Nephron (organoid): ENCODE measurements at regions not wholly inside any gene's neighbourhood (a gene's known extent, or its start where the extent isn't known, plus 50 kb on each side); places are given as distances from the start of the nearest gene placed in this dataset.

Experiments
- H3K27ac Mint-ChIP-seq, 3 experiments: 2 replicates each; pipeline ENCODE4 v1.8.0; 2020; ENCODE audit warnings: mixed read lengths in 3 of 3, mild to moderate bottlenecking in 2 of 3, moderate library complexity in 1 of 3
- H3K27me3 Mint-ChIP-seq: 2 replicates; pipeline ENCODE4 v1.8.0; 2021; ENCODE audit warnings: low read depth, mild to moderate bottlenecking, moderate library complexity, mixed read lengths
- H3K36me3 Mint-ChIP-seq: 2 replicates; pipeline ENCODE4 v1.8.0; 2020; ENCODE audit warnings: low read depth, mixed read lengths
- H3K4me1 Mint-ChIP-seq: 2 replicates; pipeline ENCODE4 v1.8.0; 2020; ENCODE audit warnings: mixed read lengths
- H3K4me3 Mint-ChIP-seq, 3 experiments: 2 replicates each; pipeline ENCODE4 v1.8.0; 2020; ENCODE audit warnings: mild to moderate bottlenecking in 3 of 3, mixed read lengths in 3 of 3, moderate library complexity in 2 of 3
- H3K9me3 Mint-ChIP-seq: 2 replicates; pipeline ENCODE4 v1.8.0; 2020; ENCODE audit warnings: mixed read lengths
- CTCF ChIP-seq, 3 experiments: fragments of 200-600 bp; sonication (generic); IDR thresholded peaks; one replicate each; pipeline ENCODE4 v1.5.0; 2021; ENCODE audit warnings: antibody characterized with exemption in 3 of 3; ENCODE audit not compliant: unreplicated experiment in 3 of 3

DNA sequence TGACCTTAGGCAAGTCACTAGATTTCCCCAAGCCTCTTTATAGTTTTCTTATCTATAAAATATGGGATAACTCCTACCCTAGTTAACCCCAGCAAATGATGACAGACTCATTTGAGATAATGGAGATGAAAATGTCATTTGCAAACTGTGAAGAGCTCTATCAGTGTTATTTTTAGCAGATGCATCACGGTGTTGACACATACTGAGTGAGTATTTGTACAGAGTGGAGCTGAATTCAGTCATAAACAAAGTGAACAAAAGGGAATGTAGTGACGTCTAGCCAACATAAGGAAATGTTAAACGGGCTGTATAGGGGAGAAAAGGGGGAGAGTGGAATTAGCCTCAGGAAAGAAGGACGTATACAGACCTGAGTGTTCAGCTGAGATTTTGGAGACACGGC is 75.9 kb downstream of the NMUR2 start:
- Mint-ChIP-seq H3K27me3 (peaks cover under 1% of the 10 kb centered on the region), H3K36me3 (no peaks in the 10 kb centered on the region), H3K9me3 (peaks cover 14% of the 10 kb centered on the region), H3K4me3 (no peak overlapping the region), H3K27ac (no peak overlapping the region), H3K4me1 (no peaks in the 10 kb centered on the region)
- no peak for TF ChIP-seq CTCF (IDR thresholded peaks at IDR 0.05; ENCODE audit: unreplicated experiment in 3 of 3)

- no peaks in the 10 kb centered on the region for H3K9me3 Mint-ChIP-seq
- no peak overlapping the region for H3K27ac Mint-ChIP-seq
- TF ChIP-seq CTCF (IDR thresholded peaks at IDR 0.05; ENCODE audit: unreplicated experiment in 3 of 3) = no peak
- no peaks in the 10 kb centered on the region for H3K4me1 Mint-ChIP-seq
- no peak overlapping the region for H3K4me3 Mint-ChIP-seq
- no peaks in the 10 kb centered on the region for H3K36me3 Mint-ChIP-seq
- H3K27me3 Mint-ChIP-seq = no peaks in the 10 kb centered on the region
These were observed 89.1 kb downstream of the NMUR2 start for GRCh38 chr5:152315942-152316341.

DNA sequence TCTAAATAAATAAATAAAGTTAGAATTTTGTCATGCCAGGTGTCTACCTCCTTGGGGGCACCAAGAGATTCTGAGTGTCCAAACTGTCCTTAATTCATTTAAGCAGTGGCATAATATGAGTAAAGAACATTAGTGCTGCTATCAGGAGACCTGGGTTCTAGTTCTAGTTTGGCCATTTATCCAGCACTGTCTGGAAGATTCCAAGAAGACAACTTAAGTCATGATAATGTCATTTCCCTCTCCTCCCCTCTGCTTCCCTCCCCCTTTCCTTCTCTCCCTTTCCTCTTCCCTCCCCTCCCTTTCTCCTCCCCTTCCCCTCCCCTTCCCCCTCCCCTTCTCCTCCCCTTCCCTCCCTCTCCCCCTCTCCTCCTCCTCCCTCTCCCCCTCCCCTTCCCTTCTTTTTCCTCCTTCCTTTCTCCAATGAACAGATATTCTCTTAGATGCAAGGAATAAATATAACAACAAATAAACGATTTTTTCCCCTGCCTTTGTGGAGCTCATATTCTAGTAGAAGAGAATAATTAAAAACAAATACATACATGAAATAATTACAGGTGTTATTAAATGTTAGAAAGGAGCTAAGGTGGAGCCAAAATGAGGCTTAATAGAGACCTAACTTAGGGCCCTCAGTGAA is 90.8 kb downstream of the NMUR2 start:
- Mint-ChIP-seq H3K9me3 (no peaks in the 10 kb centered on the region), H3K4me3 (no peak overlapping the region), H3K4me1 (no peaks in the 10 kb centered on the region), H3K36me3 (no peaks in the 10 kb centered on the region), H3K27ac (no peak overlapping the region), H3K27me3 (no peaks in the 10 kb centered on the region)
- no peak for TF ChIP-seq CTCF (IDR thresholded peaks at IDR 0.05; ENCODE audit: unreplicated experiment in 3 of 3)

DNA sequence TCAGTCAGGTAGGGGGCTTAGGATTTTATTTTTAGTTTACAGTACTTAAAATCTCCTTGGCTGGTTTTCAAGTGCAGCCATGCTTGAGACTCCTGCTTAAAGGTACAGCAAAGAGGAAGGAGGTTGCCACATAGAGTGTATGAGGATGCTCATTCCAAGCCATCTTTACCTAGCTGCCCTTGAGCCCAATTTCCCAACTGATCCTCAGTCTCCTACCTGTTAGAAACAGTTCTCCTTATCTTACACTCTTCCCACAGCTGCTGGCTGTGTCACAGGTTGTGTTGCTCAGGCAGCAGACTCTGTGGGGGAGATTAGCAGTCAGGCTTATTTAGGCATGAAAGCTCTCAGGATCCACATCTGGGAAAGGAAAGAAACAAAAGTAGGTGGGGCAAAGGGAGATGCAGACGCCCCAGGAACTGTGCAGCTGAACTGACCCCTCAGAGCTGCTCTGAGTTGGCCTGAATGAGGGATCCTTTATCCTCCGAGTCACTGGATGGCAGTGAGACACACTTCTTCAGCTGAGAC is 95.1 kb downstream of the NMUR2 start:
- Mint-ChIP-seq H3K9me3 (peaks cover 5% of the 10 kb centered on the region), H3K4me1 (no peaks in the 10 kb centered on the region)

DNA sequence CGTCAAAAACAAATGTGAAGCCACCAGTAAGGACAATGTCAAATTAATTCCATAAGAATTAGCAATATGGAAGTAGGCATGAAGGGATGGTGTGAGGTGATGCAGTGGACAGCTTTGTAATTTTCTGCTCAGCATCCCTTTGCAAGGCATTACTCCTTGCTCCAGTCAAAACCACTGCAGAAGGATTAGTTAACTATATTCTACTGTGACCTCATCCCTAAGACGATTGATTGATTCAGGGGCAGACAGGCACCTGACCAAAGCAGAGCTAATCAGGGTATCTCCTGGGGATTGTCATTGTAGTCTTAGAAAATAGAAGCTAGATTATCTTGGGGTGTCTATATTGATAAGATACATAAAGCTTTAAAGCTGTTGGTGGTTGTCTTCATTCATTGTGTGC is 98.7 kb downstream of the NMUR2 start:
- H3K9me3 Mint-ChIP-seq = peaks cover 5% of the 10 kb centered on the region

More for the DNA sequence above, 95.1 kb downstream of the NMUR2 start:
- Mint-ChIP-seq H3K4me3 (no peak overlapping the region), H3K27me3 (no peaks in the 10 kb centered on the region), H3K27ac (no peak overlapping the region), H3K36me3 (no peaks in the 10 kb centered on the region)
- TF ChIP-seq CTCF (IDR thresholded peaks at IDR 0.05; ENCODE audit: unreplicated experiment in 3 of 3) = no peak

More for the DNA sequence above, 98.7 kb downstream of the NMUR2 start:
- no peaks in the 10 kb centered on the region for H3K27me3 Mint-ChIP-seq
- H3K4me3 Mint-ChIP-seq = no peak overlapping the region
- H3K4me1 Mint-ChIP-seq = no peaks in the 10 kb centered on the region
- TF ChIP-seq CTCF (IDR thresholded peaks at IDR 0.05; ENCODE audit: unreplicated experiment in 3 of 3) = no peak
- H3K36me3 Mint-ChIP-seq = no peaks in the 10 kb centered on the region
- H3K27ac Mint-ChIP-seq = no peak overlapping the region
